ENCODE measurements at regions not wholly inside any gene's neighbourhood (a gene's known extent, or its start where the extent isn't known, plus 50 kb on each side); places are given as distances from the start of the nearest gene placed in this dataset.

DNA sequence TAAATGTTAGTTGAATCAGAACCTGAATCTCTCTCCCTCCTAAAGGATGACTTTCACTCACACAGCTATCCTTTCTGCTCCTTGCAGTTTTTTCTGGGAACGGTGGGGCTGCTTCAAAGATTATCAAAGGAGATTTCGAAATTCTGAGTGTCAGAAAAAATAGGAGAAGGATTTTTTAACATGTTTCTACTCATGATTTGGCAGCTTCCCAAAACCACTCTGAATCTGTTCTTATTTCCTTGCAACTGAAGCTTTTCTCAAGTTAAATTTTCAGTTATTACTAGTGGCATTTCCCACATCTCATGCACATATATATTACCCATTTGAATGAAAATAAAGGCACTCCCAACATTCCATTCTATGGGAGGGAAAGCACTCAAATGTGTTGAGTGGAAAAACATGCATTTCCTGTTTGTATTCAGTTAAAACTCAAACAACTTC lies 123.6 kb downstream of the LCA5 start (continued):
- TF ChIP-seq, protein P1, sequence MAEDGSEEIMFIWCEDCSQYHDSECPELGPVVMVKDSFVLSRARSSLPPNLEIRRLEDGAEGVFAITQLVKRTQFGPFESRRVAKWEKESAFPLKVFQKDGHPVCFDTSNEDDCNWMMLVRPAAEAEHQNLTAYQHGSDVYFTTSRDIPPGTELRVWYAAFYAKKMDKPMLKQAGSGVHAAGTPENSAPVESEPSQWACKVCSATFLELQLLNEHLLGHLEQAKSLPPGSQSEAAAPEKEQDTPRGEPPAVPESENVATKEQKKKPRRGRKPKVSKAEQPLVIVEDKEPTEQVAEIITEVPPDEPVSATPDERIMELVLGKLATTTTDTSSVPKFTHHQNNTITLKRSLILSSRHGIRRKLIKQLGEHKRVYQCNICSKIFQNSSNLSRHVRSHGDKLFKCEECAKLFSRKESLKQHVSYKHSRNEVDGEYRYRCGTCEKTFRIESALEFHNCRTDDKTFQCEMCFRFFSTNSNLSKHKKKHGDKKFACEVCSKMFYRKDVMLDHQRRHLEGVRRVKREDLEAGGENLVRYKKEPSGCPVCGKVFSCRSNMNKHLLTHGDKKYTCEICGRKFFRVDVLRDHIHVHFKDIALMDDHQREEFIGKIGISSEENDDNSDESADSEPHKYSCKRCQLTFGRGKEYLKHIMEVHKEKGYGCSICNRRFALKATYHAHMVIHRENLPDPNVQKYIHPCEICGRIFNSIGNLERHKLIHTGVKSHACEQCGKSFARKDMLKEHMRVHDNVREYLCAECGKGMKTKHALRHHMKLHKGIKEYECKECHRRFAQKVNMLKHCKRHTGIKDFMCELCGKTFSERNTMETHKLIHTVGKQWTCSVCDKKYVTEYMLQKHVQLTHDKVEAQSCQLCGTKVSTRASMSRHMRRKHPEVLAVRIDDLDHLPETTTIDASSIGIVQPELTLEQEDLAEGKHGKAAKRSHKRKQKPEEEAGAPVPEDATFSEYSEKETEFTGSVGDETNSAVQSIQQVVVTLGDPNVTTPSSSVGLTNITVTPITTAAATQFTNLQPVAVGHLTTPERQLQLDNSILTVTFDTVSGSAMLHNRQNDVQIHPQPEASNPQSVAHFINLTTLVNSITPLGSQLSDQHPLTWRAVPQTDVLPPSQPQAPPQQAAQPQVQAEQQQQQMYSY (CRISPR knock-in tag; IDR thresholded peaks at IDR 0.05), result no peak
- TF ChIP-seq ZNF423 (CRISPR knock-in tag; IDR thresholded peaks at IDR 0.05) (no peak), ATF1 (CRISPR knock-in tag; IDR thresholded peaks at IDR 0.05) (no peak), ZNF671 (CRISPR knock-in tag; IDR thresholded peaks at IDR 0.05) (no peak), ZNF121 (CRISPR knock-in tag; IDR thresholded peaks at IDR 0.05) (no peak), TEAD4 (CRISPR knock-in tag; IDR thresholded peaks at IDR 0.05) (no peak)

DNA sequence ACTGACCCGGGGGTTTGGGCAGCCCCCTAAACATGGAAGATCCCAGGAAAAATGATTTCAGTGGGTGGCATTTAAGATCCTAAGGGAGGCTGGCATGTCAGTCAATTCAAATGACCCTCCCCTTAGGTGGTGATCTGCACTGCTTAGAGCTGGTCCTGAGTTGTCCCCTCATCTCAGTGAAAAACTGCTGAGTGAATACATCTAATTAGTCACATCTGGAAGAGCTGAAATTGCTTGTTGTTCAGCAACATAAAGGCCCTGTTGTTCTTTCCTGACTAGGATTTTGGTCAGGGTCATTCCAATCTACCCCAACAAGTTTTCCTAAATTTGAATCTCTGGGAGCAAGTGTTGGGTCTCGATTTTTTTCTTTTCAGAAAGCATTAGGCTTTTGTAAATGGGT lies 126.4 kb downstream of the LCA5 start:
- CTCF ChIA-PET, result interaction anchor here (1.4 kb wide), 1 partner anchor 20 kb away, joined by 4 read pairs; no protein-coding TSS in a partner anchor
- POLR2A ChIA-PET, result no interaction called here
- Mint-ChIP-seq H3K36me3 (no peaks in the 10 kb centered on the region; the same call in 1 of the 2 replicates), H3K4me3 (no peak overlapping the region), H3K27me3 (ENCODE audit: low read depth) (no peaks in the 10 kb centered on the region), H3K9me3 (peaks cover 10% of the 10 kb centered on the region; the same call in 1 of the 2 replicates), H3K4me1 (peaks cover 46% of the 10 kb centered on the region), H3K27ac (peak overlapping the region; percentile 47; the same call in 1 of the 2 replicates)
- DNase-seq (ENCODE audit: low spot score) (no peak), ATAC-seq (peak; percentile 43)
- TF ChIP-seq, protein P2, sequence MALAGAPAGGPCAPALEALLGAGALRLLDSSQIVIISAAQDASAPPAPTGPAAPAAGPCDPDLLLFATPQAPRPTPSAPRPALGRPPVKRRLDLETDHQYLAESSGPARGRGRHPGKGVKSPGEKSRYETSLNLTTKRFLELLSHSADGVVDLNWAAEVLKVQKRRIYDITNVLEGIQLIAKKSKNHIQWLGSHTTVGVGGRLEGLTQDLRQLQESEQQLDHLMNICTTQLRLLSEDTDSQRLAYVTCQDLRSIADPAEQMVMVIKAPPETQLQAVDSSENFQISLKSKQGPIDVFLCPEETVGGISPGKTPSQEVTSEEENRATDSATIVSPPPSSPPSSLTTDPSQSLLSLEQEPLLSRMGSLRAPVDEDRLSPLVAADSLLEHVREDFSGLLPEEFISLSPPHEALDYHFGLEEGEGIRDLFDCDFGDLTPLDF (CRISPR knock-in tag; IDR thresholded peaks at IDR 0.05), result no peak
- no peak for TF ChIP-seq TEAD1 (CRISPR knock-in tag; IDR thresholded peaks at IDR 0.05)
- TF ChIP-seq, protein P3, sequence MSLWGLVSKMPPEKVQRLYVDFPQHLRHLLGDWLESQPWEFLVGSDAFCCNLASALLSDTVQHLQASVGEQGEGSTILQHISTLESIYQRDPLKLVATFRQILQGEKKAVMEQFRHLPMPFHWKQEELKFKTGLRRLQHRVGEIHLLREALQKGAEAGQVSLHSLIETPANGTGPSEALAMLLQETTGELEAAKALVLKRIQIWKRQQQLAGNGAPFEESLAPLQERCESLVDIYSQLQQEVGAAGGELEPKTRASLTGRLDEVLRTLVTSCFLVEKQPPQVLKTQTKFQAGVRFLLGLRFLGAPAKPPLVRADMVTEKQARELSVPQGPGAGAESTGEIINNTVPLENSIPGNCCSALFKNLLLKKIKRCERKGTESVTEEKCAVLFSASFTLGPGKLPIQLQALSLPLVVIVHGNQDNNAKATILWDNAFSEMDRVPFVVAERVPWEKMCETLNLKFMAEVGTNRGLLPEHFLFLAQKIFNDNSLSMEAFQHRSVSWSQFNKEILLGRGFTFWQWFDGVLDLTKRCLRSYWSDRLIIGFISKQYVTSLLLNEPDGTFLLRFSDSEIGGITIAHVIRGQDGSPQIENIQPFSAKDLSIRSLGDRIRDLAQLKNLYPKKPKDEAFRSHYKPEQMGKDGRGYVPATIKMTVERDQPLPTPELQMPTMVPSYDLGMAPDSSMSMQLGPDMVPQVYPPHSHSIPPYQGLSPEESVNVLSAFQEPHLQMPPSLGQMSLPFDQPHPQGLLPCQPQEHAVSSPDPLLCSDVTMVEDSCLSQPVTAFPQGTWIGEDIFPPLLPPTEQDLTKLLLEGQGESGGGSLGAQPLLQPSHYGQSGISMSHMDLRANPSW (CRISPR knock-in tag; conservative IDR thresholded peaks at IDR 0.05; ENCODE audit: low read depth), result no peak
- no peak for TF ChIP-seq MXD4 (CRISPR knock-in tag; IDR thresholded peaks at IDR 0.05; ENCODE audit: borderline replicate concordance)
- TF ChIP-seq JAZF1 (CRISPR knock-in tag; IDR thresholded peaks at IDR 0.05), result no peak
- TF ChIP-seq NR2C2 (CRISPR knock-in tag; IDR thresholded peaks at IDR 0.05), result no peak
- TF ChIP-seq, protein P4, sequence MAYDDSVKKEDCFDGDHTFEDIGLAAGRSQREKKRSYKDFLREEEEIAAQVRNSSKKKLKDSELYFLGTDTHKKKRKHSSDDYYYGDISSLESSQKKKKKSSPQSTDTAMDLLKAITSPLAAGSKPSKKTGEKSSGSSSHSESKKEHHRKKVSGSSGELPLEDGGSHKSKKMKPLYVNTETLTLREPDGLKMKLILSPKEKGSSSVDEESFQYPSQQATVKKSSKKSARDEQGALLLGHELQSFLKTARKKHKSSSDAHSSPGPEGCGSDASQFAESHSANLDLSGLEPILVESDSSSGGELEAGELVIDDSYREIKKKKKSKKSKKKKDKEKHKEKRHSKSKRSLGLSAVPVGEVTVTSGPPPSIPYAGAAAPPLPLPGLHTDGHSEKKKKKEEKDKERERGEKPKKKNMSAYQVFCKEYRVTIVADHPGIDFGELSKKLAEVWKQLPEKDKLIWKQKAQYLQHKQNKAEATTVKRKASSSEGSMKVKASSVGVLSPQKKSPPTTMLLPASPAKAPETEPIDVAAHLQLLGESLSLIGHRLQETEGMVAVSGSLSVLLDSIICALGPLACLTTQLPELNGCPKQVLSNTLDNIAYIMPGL (CRISPR knock-in tag; IDR thresholded peaks at IDR 0.05), result no peak
- TF ChIP-seq, protein P5, sequence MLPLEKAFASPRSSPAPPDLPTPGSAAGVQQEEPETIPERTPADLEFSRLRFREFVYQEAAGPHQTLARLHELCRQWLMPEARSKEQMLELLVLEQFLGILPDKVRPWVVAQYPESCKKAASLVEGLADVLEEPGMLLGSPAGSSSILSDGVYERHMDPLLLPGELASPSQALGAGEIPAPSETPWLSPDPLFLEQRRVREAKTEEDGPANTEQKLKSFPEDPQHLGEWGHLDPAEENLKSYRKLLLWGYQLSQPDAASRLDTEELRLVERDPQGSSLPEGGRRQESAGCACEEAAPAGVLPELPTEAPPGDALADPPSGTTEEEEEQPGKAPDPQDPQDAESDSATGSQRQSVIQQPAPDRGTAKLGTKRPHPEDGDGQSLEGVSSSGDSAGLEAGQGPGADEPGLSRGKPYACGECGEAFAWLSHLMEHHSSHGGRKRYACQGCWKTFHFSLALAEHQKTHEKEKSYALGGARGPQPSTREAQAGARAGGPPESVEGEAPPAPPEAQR (CRISPR knock-in tag; IDR thresholded peaks at IDR 0.05), result no peak
- TF ChIP-seq, protein P6, sequence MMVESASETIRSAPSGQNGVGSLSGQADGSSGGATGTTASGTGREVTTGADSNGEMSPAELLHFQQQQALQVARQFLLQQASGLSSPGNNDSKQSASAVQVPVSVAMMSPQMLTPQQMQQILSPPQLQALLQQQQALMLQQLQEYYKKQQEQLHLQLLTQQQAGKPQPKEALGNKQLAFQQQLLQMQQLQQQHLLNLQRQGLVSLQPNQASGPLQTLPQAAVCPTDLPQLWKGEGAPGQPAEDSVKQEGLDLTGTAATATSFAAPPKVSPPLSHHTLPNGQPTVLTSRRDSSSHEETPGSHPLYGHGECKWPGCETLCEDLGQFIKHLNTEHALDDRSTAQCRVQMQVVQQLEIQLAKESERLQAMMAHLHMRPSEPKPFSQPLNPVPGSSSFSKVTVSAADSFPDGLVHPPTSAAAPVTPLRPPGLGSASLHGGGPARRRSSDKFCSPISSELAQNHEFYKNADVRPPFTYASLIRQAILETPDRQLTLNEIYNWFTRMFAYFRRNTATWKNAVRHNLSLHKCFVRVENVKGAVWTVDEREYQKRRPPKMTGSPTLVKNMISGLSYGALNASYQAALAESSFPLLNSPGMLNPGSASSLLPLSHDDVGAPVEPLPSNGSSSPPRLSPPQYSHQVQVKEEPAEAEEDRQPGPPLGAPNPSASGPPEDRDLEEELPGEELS (CRISPR knock-in tag; IDR thresholded peaks at IDR 0.05), result no peak
- no peak for TF ChIP-seq GRHL2 (CRISPR knock-in tag; IDR thresholded peaks at IDR 0.05; ENCODE audit: insufficient replicate concordance, severe bottlenecking)
- no peak for TF ChIP-seq SMAD3 (CRISPR knock-in tag; IDR thresholded peaks at IDR 0.05; ENCODE audit: borderline replicate concordance)
- TF ChIP-seq, protein P7, sequence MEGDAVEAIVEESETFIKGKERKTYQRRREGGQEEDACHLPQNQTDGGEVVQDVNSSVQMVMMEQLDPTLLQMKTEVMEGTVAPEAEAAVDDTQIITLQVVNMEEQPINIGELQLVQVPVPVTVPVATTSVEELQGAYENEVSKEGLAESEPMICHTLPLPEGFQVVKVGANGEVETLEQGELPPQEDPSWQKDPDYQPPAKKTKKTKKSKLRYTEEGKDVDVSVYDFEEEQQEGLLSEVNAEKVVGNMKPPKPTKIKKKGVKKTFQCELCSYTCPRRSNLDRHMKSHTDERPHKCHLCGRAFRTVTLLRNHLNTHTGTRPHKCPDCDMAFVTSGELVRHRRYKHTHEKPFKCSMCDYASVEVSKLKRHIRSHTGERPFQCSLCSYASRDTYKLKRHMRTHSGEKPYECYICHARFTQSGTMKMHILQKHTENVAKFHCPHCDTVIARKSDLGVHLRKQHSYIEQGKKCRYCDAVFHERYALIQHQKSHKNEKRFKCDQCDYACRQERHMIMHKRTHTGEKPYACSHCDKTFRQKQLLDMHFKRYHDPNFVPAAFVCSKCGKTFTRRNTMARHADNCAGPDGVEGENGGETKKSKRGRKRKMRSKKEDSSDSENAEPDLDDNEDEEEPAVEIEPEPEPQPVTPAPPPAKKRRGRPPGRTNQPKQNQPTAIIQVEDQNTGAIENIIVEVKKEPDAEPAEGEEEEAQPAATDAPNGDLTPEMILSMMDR (IDR thresholded peaks at IDR 0.05), result no peak
- TF ChIP-seq, protein P8, sequence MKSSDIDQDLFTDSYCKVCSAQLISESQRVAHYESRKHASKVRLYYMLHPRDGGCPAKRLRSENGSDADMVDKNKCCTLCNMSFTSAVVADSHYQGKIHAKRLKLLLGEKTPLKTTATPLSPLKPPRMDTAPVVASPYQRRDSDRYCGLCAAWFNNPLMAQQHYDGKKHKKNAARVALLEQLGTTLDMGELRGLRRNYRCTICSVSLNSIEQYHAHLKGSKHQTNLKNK (CRISPR knock-in tag; IDR thresholded peaks at IDR 0.05), result no peak
- TF ChIP-seq, protein P9, sequence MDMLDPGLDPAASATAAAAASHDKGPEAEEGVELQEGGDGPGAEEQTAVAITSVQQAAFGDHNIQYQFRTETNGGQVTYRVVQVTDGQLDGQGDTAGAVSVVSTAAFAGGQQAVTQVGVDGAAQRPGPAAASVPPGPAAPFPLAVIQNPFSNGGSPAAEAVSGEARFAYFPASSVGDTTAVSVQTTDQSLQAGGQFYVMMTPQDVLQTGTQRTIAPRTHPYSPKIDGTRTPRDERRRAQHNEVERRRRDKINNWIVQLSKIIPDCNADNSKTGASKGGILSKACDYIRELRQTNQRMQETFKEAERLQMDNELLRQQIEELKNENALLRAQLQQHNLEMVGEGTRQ (CRISPR knock-in tag; IDR thresholded peaks at IDR 0.05), result no peak
- no peak for TF ChIP-seq SOX15 (CRISPR knock-in tag; IDR thresholded peaks at IDR 0.05)
